ENCODE measurements at regions not wholly inside any gene's neighbourhood (a gene's known extent, or its start where the extent isn't known, plus 50 kb on each side); places are given as distances from the start of the nearest gene placed in this dataset.
"Not testable (repeated sequence)": the region's sequence is repeated elsewhere in the genome, so short reads cannot be mapped to it uniquely, and the experiment has no call there.

DNA sequence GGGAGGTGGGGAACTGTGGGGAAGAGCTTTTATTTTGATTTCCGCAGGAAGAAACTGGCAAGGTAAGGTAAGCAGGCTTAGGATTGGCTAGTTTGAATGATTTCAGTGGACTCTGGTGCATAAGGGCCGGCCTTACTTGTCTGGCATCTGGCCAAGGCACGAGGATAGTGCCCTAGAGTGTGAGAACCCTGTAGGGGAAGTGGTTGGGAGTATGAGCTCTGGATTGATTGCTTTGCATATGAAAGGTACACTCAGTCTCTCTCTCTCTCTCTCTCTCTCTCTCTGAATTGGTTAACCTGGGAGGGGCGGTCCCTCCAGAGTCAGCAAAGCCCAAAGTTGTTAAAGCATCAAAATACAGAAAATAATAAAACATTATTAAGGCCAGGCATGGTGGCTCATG, 463.0 kb downstream of the SIPA1L2 start:
- TF ChIP-seq, protein P1, sequence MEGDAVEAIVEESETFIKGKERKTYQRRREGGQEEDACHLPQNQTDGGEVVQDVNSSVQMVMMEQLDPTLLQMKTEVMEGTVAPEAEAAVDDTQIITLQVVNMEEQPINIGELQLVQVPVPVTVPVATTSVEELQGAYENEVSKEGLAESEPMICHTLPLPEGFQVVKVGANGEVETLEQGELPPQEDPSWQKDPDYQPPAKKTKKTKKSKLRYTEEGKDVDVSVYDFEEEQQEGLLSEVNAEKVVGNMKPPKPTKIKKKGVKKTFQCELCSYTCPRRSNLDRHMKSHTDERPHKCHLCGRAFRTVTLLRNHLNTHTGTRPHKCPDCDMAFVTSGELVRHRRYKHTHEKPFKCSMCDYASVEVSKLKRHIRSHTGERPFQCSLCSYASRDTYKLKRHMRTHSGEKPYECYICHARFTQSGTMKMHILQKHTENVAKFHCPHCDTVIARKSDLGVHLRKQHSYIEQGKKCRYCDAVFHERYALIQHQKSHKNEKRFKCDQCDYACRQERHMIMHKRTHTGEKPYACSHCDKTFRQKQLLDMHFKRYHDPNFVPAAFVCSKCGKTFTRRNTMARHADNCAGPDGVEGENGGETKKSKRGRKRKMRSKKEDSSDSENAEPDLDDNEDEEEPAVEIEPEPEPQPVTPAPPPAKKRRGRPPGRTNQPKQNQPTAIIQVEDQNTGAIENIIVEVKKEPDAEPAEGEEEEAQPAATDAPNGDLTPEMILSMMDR (IDR thresholded peaks at IDR 0.05; ENCODE audit: low read depth, low read length) = no peak
- DNase-seq (ENCODE audit: low read depth in 1 of 2, low spot score in 1 of 2) = no peak
- H3K27me3 ChIP-seq = no peaks in the 10 kb centered on the region

GRCh38 chr1:232164078-232164963, 465.6 kb downstream of the SIPA1L2 start:
- TF ChIP-seq, protein P1 (IDR thresholded peaks at IDR 0.05; ENCODE audit: low read depth, low read length) = no peak
- DNase-seq (ENCODE audit: low read depth in 1 of 2, low spot score in 1 of 2) = no peak
- H3K27me3 ChIP-seq = no peaks in the 10 kb centered on the region
- H3K4me1 ChIP-seq (ENCODE audit: low read depth) = no peaks in the 10 kb centered on the region
- no peak overlapping the region for H3K4me3 ChIP-seq
- no peak overlapping the region for H3K27ac ChIP-seq
- H3K9me3 ChIP-seq (ENCODE audit: low read depth) = no peaks in the 10 kb centered on the region
- H3K36me3 ChIP-seq = no peaks in the 10 kb centered on the region

More for the DNA sequence above, 463.0 kb downstream of the SIPA1L2 start:
- no peak overlapping the region for H3K4me3 ChIP-seq
- H3K27ac ChIP-seq = no peak overlapping the region
- H3K36me3 ChIP-seq = no peaks in the 10 kb centered on the region
- H3K4me1 ChIP-seq (ENCODE audit: low read depth) = no peaks in the 10 kb centered on the region
- no peaks in the 10 kb centered on the region for H3K9me3 ChIP-seq (ENCODE audit: low read depth)

DNA sequence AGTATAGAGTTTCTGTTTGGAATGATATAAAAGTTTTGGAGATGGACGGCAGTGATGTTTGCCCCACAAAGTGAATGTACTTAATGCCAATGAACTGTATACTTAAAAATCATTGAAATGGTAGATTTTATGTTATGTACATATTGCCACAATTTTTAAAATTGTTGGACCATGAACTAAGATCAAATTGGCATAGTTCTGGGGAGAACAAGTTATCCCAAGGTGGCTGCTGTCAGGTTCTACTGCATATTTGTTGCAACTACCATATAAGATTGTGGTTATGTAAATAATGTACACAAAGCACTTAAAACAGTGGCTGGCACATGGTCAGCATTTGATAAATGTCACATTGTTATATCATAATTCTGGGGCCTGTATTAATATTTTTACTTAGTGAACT, 466.4 kb downstream of the SIPA1L2 start:
- no peaks in the 10 kb centered on the region for H3K27me3 ChIP-seq
- TF ChIP-seq, protein P1 (IDR thresholded peaks at IDR 0.05; ENCODE audit: low read depth, low read length) = no peak
- H3K4me1 ChIP-seq (ENCODE audit: low read depth) = no peaks in the 10 kb centered on the region
- no peaks in the 10 kb centered on the region for H3K9me3 ChIP-seq (ENCODE audit: low read depth)
- H3K4me3 ChIP-seq = no peak overlapping the region
- no peak for DNase-seq (ENCODE audit: low read depth in 1 of 2, low spot score in 1 of 2)
- H3K36me3 ChIP-seq = no peaks in the 10 kb centered on the region
- H3K27ac ChIP-seq = no peak overlapping the region

GRCh38 chr1:232162001-232162400, 467.9 kb downstream of the SIPA1L2 start:
- Histone ChIP-seq H3K27ac (no peak overlapping the region), H3K4me1 (ENCODE audit: low read depth) (no peaks in the 10 kb centered on the region), H3K36me3 (no peaks in the 10 kb centered on the region), H3K4me3 (no peak overlapping the region), H3K27me3 (no peaks in the 10 kb centered on the region), H3K9me3 (ENCODE audit: low read depth) (no peaks in the 10 kb centered on the region)
- TF ChIP-seq, protein P1 (IDR thresholded peaks at IDR 0.05; ENCODE audit: low read depth, low read length) = no peak
- DNase-seq (ENCODE audit: low read depth in 1 of 2, low spot score in 1 of 2) = no peak

- not testable (repeated sequence) for H3K27me3 ChIP-seq; H3K4me3 ChIP-seq; DNase-seq (ENCODE audit: low read depth in 1 of 2, low spot score in 1 of 2); H3K4me1 ChIP-seq (ENCODE audit: low read depth); H3K36me3 ChIP-seq; H3K9me3 ChIP-seq (ENCODE audit: low read depth); H3K27ac ChIP-seq
These were observed 471.4 kb downstream of the SIPA1L2 start for GRCh38 chr1:232158558-232158957.

DNA sequence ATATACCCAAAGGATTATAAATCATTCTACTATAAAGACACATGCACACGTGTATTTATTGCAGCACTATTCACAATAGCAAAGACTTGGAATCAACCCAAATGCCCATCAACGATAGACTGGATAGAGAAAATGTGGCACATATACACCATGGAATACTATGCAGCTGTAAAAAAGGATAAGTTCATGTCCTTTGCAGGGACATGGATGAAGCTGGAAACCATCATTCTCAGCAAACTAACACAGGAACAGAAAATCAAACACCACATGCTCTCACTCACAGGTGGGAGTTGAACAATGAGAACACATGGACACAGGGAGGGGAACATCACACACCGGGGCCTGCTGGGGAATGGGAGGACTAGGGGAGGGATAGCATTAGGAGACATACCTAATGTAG, 473.9 kb downstream of the SIPA1L2 start:
- H3K4me3 ChIP-seq; H3K27ac ChIP-seq; H3K36me3 ChIP-seq; H3K4me1 ChIP-seq (ENCODE audit: low read depth); H3K27me3 ChIP-seq; DNase-seq (ENCODE audit: low read depth in 1 of 2, low spot score in 1 of 2); H3K9me3 ChIP-seq (ENCODE audit: low read depth): not testable (repeated sequence)

Data from cardiac muscle cell (in vitro differentiated cells and primary cell).